ENCODE measurements at regions not wholly inside any gene's neighbourhood (a gene's known extent, or its start where the extent isn't known, plus 50 kb on each side); places are given as distances from the start of the nearest gene placed in this dataset.

DNA sequence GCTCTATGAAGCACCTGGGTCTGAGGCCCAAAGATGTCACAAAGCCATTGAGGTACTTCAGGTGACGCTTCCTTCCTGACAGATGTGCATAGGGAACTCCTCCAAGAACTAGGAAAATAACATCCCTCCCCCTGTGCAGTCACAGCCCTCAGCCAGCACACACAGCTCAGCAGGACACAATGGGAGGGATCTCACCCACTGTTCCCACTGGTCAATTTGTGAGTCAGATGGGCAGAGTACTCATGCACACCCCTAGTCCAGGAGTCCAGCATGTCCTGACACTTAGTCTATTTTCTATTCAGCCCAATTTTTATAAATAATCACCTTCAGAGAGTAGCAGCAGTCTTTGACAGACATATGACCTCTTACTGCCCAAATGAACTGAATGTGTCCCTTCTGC is 60.7 kb upstream of the PFKP start:
- TF ChIP-seq, protein P1, sequence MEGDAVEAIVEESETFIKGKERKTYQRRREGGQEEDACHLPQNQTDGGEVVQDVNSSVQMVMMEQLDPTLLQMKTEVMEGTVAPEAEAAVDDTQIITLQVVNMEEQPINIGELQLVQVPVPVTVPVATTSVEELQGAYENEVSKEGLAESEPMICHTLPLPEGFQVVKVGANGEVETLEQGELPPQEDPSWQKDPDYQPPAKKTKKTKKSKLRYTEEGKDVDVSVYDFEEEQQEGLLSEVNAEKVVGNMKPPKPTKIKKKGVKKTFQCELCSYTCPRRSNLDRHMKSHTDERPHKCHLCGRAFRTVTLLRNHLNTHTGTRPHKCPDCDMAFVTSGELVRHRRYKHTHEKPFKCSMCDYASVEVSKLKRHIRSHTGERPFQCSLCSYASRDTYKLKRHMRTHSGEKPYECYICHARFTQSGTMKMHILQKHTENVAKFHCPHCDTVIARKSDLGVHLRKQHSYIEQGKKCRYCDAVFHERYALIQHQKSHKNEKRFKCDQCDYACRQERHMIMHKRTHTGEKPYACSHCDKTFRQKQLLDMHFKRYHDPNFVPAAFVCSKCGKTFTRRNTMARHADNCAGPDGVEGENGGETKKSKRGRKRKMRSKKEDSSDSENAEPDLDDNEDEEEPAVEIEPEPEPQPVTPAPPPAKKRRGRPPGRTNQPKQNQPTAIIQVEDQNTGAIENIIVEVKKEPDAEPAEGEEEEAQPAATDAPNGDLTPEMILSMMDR (IDR thresholded peaks at IDR 0.05) = no peak
- no peak for TF ChIP-seq POLR2A (IDR thresholded peaks at IDR 0.05)
- TF ChIP-seq POLR2AphosphoS5 (IDR thresholded peaks at IDR 0.05) = no peak
